Spinal cord (tissue), 9 donors: ENCODE measurements at regions not wholly inside any gene's neighbourhood (a gene's known extent, or its start where the extent isn't known, plus 50 kb on each side); places are given as distances from the start of the nearest gene placed in this dataset.

ENCODE experiments used
- DNase-seq, 6 donors: peaks; one replicate each; pipeline versions ENCODE4 v3.0.0 to v3.0.0-alpha.2; 2013 to 2015; ENCODE audit warnings: low spot score in 6 of 6, low read depth in 4 of 6
- H3K27ac ChIP-seq: one replicate; pipeline ENCODE4 v1.5.1; 2013; ENCODE audit warnings: low read depth, low read length, control low read depth
- H3K27me3 ChIP-seq: one replicate; pipeline ENCODE4 v1.6.1; 2013; ENCODE audit warnings: low read length; ENCODE audit not compliant: control insufficient read depth, insufficient read depth
- H3K36me3 ChIP-seq: one replicate; pipeline ENCODE4 v1.6.1; 2013; ENCODE audit warnings: low read length; ENCODE audit not compliant: control insufficient read depth, insufficient read depth
- H3K4me1 ChIP-seq: one replicate; pipeline ENCODE4 v1.6.1; 2013; ENCODE audit warnings: low read length; ENCODE audit not compliant: control insufficient read depth, insufficient read depth
- H3K4me3 ChIP-seq: one replicate; pipeline ENCODE4 v1.5.1; 2013; ENCODE audit warnings: low read depth, low read length, control low read depth
- H3K9me3 ChIP-seq: one replicate; pipeline ENCODE4 v1.6.1; 2013; ENCODE audit warnings: low read length; ENCODE audit not compliant: control insufficient read depth, insufficient read depth
- WGBS: methylation state at CpG from one replicate; pipeline ENCODE4 v1.1.5; 2013; ENCODE audit warnings: missing lambda C conversion rate; ENCODE audit not compliant: insufficient coverage; 5-methylcytosine and 5-hydroxymethylcytosine counted together
- donor health status: healthy.

GRCh38 chr2:128833664-128834027 lies 515.0 kb upstream of the HS6ST1 start:
- H3K36me3 ChIP-seq, result no peaks in the 10 kb centered on the region
- H3K27ac ChIP-seq, result no peak overlapping the region
- DNase-seq, result no peak
- H3K9me3 ChIP-seq, result no peaks in the 10 kb centered on the region
- H3K27me3 ChIP-seq, result no peaks in the 10 kb centered on the region
- H3K4me3 ChIP-seq, result no peak overlapping the region
- H3K4me1 ChIP-seq, result peaks cover 5% of the 10 kb centered on the region
- 89% methylated on average over 6 of the region's 6 CpGs for WGBS

- no peaks in the 10 kb centered on the region for H3K27me3 ChIP-seq
- peaks cover 5% of the 10 kb centered on the region for H3K4me1 ChIP-seq
- H3K36me3 ChIP-seq, result no peaks in the 10 kb centered on the region
- no peak overlapping the region for H3K27ac ChIP-seq
- DNase-seq, result peak in 1 of 6 donors; percentile 45
- no peaks in the 10 kb centered on the region for H3K9me3 ChIP-seq
- WGBS, result 53% methylated on average over 7 of the region's 8 CpGs
- H3K4me3 ChIP-seq, result no peak overlapping the region
Observed at GRCh38 chr2:128834207-128834879, 515.7 kb upstream of the HS6ST1 start.

GRCh38 chr2:128834880-128835252 lies 516.2 kb upstream of the HS6ST1 start:
- H3K27ac ChIP-seq, result no peak overlapping the region
- no peaks in the 10 kb centered on the region for H3K36me3 ChIP-seq
- no peaks in the 10 kb centered on the region for H3K9me3 ChIP-seq
- H3K4me3 ChIP-seq, result no peak overlapping the region
- 82% methylated on average over 7 of the region's 7 CpGs for WGBS
- DNase-seq, result no peak
- H3K27me3 ChIP-seq, result no peaks in the 10 kb centered on the region
- H3K4me1 ChIP-seq, result peaks cover 5% of the 10 kb centered on the region

GRCh38 chr2:128835342-128835855 lies 516.7 kb upstream of the HS6ST1 start:
- Histone ChIP-seq H3K27ac (no peak overlapping the region), H3K4me3 (no peak overlapping the region), H3K27me3 (no peaks in the 10 kb centered on the region), H3K4me1 (peaks cover 5% of the 10 kb centered on the region), H3K36me3 (no peaks in the 10 kb centered on the region), H3K9me3 (no peaks in the 10 kb centered on the region)
- WGBS, result 86% methylated on average over 9 of the region's 10 CpGs
- DNase-seq, result no peak

GRCh38 chr2:128835974-128836373 lies 517.3 kb upstream of the HS6ST1 start:
- no peaks in the 10 kb centered on the region for H3K27me3 ChIP-seq
- no peak overlapping the region for H3K4me3 ChIP-seq
- DNase-seq, result no peak
- H3K4me1 ChIP-seq, result peaks cover 5% of the 10 kb centered on the region
- 98% methylated on average over 6 of the region's 6 CpGs for WGBS
- H3K27ac ChIP-seq, result no peak overlapping the region
- H3K36me3 ChIP-seq, result no peaks in the 10 kb centered on the region
- H3K9me3 ChIP-seq, result no peaks in the 10 kb centered on the region

DNA sequence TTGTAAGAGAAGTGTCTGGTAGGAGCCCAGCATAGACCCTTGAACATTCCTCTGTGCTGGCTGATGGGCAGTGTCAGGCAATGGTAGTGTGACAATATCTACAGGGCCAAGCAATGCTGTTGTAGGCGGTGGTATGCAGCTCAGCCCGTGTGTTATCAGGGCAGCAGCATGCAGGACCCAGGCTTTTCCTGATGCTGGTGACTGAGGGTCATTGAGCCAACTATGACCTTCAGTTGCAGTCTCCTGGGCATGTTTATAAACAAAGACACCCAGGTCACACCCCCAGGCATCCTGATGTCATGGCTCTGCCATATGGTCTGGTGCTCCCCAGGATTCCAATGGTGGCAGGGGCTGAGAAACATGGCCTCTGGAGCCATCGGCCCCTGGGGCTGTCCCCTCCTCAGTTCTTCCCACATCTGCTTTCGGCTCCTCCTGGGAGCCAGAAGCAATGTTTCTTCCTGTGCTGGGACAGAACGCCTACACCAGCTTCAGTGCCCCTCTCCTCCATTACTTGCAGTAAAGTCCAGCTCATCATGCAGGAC lies 518.0 kb upstream of the HS6ST1 start:
- Histone ChIP-seq H3K27me3 (no peaks in the 10 kb centered on the region), H3K4me3 (no peak overlapping the region)
- 100% methylated on average over 4 of the region's 5 CpGs for WGBS

DNA sequence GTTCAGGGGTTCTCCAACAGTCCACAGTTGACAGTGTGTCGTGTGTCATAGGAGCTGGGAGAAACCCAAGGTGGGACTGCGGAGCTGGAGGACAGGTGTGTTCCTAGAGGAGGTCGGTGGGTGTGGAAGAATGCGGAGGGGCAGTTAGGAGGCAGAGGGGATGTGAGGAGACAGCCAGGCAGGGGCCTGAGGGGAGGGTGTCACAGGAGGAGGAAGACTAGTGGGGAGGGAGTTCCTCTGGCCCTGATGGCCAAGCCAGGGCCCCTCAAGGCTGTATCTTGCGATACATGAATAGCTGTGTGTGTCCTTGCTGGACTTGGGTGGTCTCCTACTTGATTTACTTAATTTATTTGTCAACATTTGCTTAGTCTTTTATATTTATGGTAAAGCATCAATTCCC lies 519.6 kb upstream of the HS6ST1 start:
- H3K4me3 ChIP-seq, result no peak overlapping the region
- WGBS, result 93% methylated on average over 4 of the region's 5 CpGs
- DNase-seq, result no peak
- no peaks in the 10 kb centered on the region for H3K9me3 ChIP-seq
- peaks cover 2% of the 10 kb centered on the region for H3K4me1 ChIP-seq
- no peaks in the 10 kb centered on the region for H3K27me3 ChIP-seq
- no peak overlapping the region for H3K27ac ChIP-seq
- H3K36me3 ChIP-seq, result no peaks in the 10 kb centered on the region

More for the DNA sequence above, 518.0 kb upstream of the HS6ST1 start:
- no peak overlapping the region for H3K27ac ChIP-seq
- peaks cover 5% of the 10 kb centered on the region for H3K4me1 ChIP-seq
- H3K36me3 ChIP-seq, result no peaks in the 10 kb centered on the region
- DNase-seq, result no peak
- H3K9me3 ChIP-seq, result no peaks in the 10 kb centered on the region

GRCh38 chr2:128841803-128842202 lies 523.1 kb upstream of the HS6ST1 start:
- no CpG with 5 or more reads among the region's 3 CpGs for WGBS
- Histone ChIP-seq H3K9me3 (no peaks in the 10 kb centered on the region), H3K27ac (no peak overlapping the region), H3K4me3 (no peak overlapping the region), H3K4me1 (no peaks in the 10 kb centered on the region), H3K36me3 (no peaks in the 10 kb centered on the region), H3K27me3 (no peaks in the 10 kb centered on the region)
- no peak for DNase-seq

DNA sequence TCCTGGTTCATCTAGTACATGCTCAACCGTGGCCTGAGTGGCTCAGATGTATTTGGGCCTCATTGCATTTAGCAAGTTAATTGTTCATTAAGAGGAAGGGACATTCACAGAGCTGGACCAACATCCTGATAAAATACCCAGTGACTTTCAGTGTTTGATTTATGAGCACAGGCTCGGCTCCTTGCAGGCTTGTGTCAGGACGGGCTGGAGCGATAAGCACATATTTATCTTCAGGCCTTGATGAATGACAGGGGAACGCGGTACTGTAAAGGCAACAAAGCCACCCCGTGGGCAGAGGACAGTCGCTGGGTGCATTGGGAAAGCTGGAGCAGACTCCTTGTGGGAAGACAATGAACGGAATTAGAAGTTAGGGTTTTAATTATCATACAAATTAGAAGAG lies 548.6 kb upstream of the HS6ST1 start:
- no peak overlapping the region for H3K27ac ChIP-seq
- H3K4me1 ChIP-seq, result no peaks in the 10 kb centered on the region
- DNase-seq, result peak in 2 of 6 donors; percentile 3 to 42
- H3K27me3 ChIP-seq, result no peaks in the 10 kb centered on the region
- no peaks in the 10 kb centered on the region for H3K36me3 ChIP-seq
- H3K9me3 ChIP-seq, result no peaks in the 10 kb centered on the region
- WGBS, result 18% methylated on average over 8 of the region's 9 CpGs
- H3K4me3 ChIP-seq, result no peak overlapping the region

GRCh38 chr2:128867936-128868636 lies 549.4 kb upstream of the HS6ST1 start:
- Histone ChIP-seq H3K27me3 (no peaks in the 10 kb centered on the region), H3K36me3 (no peaks in the 10 kb centered on the region), H3K4me3 (no peak overlapping the region), H3K4me1 (no peaks in the 10 kb centered on the region), H3K27ac (no peak overlapping the region), H3K9me3 (no peaks in the 10 kb centered on the region)
- DNase-seq, result peak in 1 of 6 donors; percentile 69
- 76% methylated on average over 6 of the region's 7 CpGs for WGBS
